Fibroblast of lung (primary cell): ENCODE measurements at regions not wholly inside any gene's neighbourhood (a gene's known extent, or its start where the extent isn't known, plus 50 kb on each side); places are given as distances from the start of the nearest gene placed in this dataset.

Experiments
- EZH2 ChIP-seq: IDR thresholded peaks from 2 replicates; pipeline ENCODE4 v1.5.1; 2012; ENCODE audit warnings: low read length, control low read depth, mild to moderate bottlenecking; ENCODE audit errors: missing control alignments
- TF ChIP-seq, protein P1 (sequence below), 2 donors: IDR thresholded peaks in 1 of 2; conservative IDR thresholded peaks in 1 of 2; 1 replicate in 1 of 2; 2 replicates in 1 of 2; pipeline ENCODE4 v1.5.1; 2011 to 2012; ENCODE audit warnings: low read length in 2 of 2, control low read depth in 1 of 2, inconsistent platforms in 1 of 2, low read depth in 1 of 2, mild to moderate bottlenecking in 1 of 2

DNA sequence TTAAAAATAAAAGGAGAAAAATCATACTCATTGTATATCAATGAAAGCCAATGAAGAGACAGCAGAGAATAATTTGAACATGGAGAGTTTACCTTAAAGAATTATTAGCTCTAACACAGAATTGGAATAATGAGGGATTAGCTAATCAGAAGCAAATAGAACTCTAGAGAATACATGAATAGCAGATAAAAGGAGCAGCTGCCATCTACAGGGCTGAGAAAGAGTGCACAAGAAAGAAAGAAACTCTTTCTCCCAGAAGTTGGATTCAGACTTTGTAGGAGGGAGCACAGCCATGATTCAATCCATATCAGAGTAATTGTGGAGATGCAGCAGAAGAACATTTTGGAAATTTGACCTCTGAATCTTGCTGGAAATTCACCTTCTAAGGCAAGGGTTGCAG, 1171.2 kb downstream of the PLA2G4A start:
- TF ChIP-seq EZH2: no peak
- TF ChIP-seq, protein P1, sequence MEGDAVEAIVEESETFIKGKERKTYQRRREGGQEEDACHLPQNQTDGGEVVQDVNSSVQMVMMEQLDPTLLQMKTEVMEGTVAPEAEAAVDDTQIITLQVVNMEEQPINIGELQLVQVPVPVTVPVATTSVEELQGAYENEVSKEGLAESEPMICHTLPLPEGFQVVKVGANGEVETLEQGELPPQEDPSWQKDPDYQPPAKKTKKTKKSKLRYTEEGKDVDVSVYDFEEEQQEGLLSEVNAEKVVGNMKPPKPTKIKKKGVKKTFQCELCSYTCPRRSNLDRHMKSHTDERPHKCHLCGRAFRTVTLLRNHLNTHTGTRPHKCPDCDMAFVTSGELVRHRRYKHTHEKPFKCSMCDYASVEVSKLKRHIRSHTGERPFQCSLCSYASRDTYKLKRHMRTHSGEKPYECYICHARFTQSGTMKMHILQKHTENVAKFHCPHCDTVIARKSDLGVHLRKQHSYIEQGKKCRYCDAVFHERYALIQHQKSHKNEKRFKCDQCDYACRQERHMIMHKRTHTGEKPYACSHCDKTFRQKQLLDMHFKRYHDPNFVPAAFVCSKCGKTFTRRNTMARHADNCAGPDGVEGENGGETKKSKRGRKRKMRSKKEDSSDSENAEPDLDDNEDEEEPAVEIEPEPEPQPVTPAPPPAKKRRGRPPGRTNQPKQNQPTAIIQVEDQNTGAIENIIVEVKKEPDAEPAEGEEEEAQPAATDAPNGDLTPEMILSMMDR (conservative IDR thresholded peaks at IDR 0.05 in 1 of 2, IDR thresholded peaks at IDR 0.05 in 1 of 2; ENCODE audit: low read depth in 1 of 2, low read length in 2 of 2): peak in 1 of 2 donors; percentile 25
